GM12873 (cell line): ENCODE measurements at regions not wholly inside any gene's neighbourhood (a gene's known extent, or its start where the extent isn't known, plus 50 kb on each side); places are given as distances from the start of the nearest gene placed in this dataset.

Experiments used
- CTCF ChIP-seq: IDR thresholded peaks from 2 replicates; pipeline ENCODE4 v1.5.1; 2012; ENCODE audit warnings: low read depth, mild to moderate bottlenecking, moderate library complexity, low read length, control low read depth; ENCODE audit not compliant: insufficient read depth; ENCODE audit errors: missing control alignments

GRCh38 chr20:58162986-58163385 is 65.5 kb downstream of the ANKRD60 start:
- TF ChIP-seq CTCF: no peak

- no peak for TF ChIP-seq CTCF
Measured at GRCh38 chr20:58161192-58161591, 67.3 kb downstream of the ANKRD60 start.

- TF ChIP-seq CTCF: no peak
Measured at GRCh38 chr20:58160451-58161061, 67.9 kb downstream of the ANKRD60 start.

- TF ChIP-seq CTCF: peak; percentile 29
Measured at GRCh38 chr20:58155148-58155925, 73.1 kb downstream of the ANKRD60 start.

- no peak for TF ChIP-seq CTCF
Measured at GRCh38 chr20:58154113-58154512, 74.3 kb downstream of the ANKRD60 start.

- no peak for TF ChIP-seq CTCF
Measured at GRCh38 chr20:58153121-58153520, 75.3 kb downstream of the ANKRD60 start.

GRCh38 chr20:58150772-58151171 is 77.7 kb downstream of the ANKRD60 start:
- no peak for TF ChIP-seq CTCF
